SK-N-MC (cell line): ENCODE measurements at regions not wholly inside any gene's neighbourhood (a gene's known extent, or its start where the extent isn't known, plus 50 kb on each side); places are given as distances from the start of the nearest gene placed in this dataset.

Experiments
- EZH2 ChIP-seq: fragments of 200-600 bp; sonication (generic); IDR thresholded peaks from one replicate; pipeline ENCODE4 v1.6.1; 2017; ENCODE audit warnings: antibody characterized with exemption
- FOXP2 ChIP-seq: optimal IDR thresholded peaks from 2 replicates; pipeline ENCODE3; 2011; ENCODE audit warnings: mild to moderate bottlenecking, moderate library complexity; ENCODE audit not compliant: insufficient read depth; ENCODE audit errors: extremely low read length, control extremely low read depth
- POLR2AphosphoS5 ChIP-seq: IDR thresholded peaks from 2 replicates; pipeline ENCODE4 v1.6.1; 2012; ENCODE audit warnings: mild to moderate bottlenecking, low read depth, low read length, borderline replicate concordance

DNA sequence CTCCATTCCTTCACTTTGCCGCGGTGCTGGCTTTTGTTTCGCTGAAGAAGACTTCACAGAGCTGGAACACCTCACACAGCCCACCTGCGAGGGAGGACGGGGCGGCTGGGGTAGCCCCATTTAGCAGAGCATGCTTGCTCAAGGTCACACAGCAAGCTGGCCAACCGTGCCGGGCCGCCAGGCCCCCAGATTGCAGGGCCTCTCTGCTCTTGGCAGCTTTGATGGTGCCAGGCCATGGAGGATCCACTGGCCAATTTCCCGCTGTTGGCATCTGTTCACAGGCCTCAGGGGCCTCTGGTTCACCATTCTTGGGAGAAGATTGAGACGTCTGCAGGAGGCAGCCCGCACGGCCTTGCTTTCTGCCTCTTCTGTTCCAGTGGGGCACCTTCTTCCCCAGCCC, 77.9 kb upstream of the LINGO1 start:
- TF ChIP-seq EZH2 (no peak), POLR2AphosphoS5 (no peak), FOXP2 (no peak)
